GM23338 (cell line): ENCODE measurements at regions not wholly inside any gene's neighbourhood (a gene's known extent, or its start where the extent isn't known, plus 50 kb on each side); places are given as distances from the start of the nearest gene placed in this dataset.

Experiments
- ATAC-seq: fragments of 200-7000 bp; cut with Tn5 transposase; 3 replicates; pipeline ENCODE4 v1.9.1; 2020
- DNase-seq: peaks from one replicate; pipeline ENCODE4 v3.0.0-alpha.2; 2015; ENCODE audit warnings: low spot score
- H2AFZ ChIP-seq: fragments of 200-600 bp; sonication (generic); 2 replicates; pipeline ENCODE4 v1.8.0; 2016; ENCODE audit warnings: antibody characterized with exemption, mild to moderate bottlenecking, moderate library complexity
- H3F3A ChIP-seq: fragments of 200-600 bp; sonication (generic); replicated peaks from 2 replicates; pipeline ENCODE4 v1.8.0; 2017; ENCODE audit warnings: antibody characterized with exemption, mixed run types, low read depth
- H3K27ac ChIP-seq: fragments of 200-600 bp; sonication (generic); 2 replicates; pipeline ENCODE4 v1.6.1; 2016; ENCODE audit warnings: low read depth
- H3K27me3 ChIP-seq: fragments of 200-600 bp; sonication (generic); 2 replicates; pipeline ENCODE4 v1.8.0; 2016; ENCODE audit warnings: mild to moderate bottlenecking, mixed run types, moderate library complexity; ENCODE audit not compliant: insufficient read depth
- H3K36me3 ChIP-seq: fragments of 200-600 bp; sonication (generic); 2 replicates; pipeline ENCODE4 v1.8.0; 2016; ENCODE audit warnings: mild to moderate bottlenecking; ENCODE audit not compliant: insufficient read depth
- H3K4me1 ChIP-seq: fragments of 200-600 bp; sonication (generic); 2 replicates; pipeline ENCODE4 v1.8.0; 2016; ENCODE audit warnings: mild to moderate bottlenecking, moderate library complexity; ENCODE audit not compliant: insufficient read depth
- H3K4me2 ChIP-seq: fragments of 200-600 bp; sonication (generic); 2 replicates; pipeline ENCODE4 v1.7.1; 2017; ENCODE audit warnings: mixed run types
- H3K4me3 ChIP-seq: fragments of 200-600 bp; sonication (generic); 2 replicates; pipeline ENCODE4 v1.6.1; 2016; ENCODE audit warnings: mixed run types
- H3K79me2 ChIP-seq: fragments of 200-600 bp; sonication (generic); replicated peaks from 2 replicates; pipeline ENCODE4 v1.8.0; 2017; ENCODE audit warnings: mild to moderate bottlenecking; ENCODE audit not compliant: insufficient read depth
- H3K9me2 ChIP-seq: fragments of 200-600 bp; sonication (generic); 2 replicates; pipeline ENCODE4 v1.8.0; 2017; ENCODE audit not compliant: insufficient read depth
- H4K20me1 ChIP-seq: fragments of 200-600 bp; sonication (generic); replicated peaks from 2 replicates; pipeline ENCODE4 v1.8.0; 2017; ENCODE audit warnings: mild to moderate bottlenecking; ENCODE audit not compliant: insufficient read depth
- H3K27ac Mint-ChIP-seq: 2 replicates; pipeline ENCODE4 v1.8.0; 2020; ENCODE audit warnings: inconsistent platforms, mild to moderate bottlenecking, moderate library complexity, mixed read lengths
- H3K27me3 Mint-ChIP-seq: 3 replicates; pipeline ENCODE4 v1.8.0; 2022; ENCODE audit warnings: low read depth, mild to moderate bottlenecking, moderate library complexity, mixed read lengths, inconsistent platforms; ENCODE audit not compliant: insufficient read depth, poor library complexity
- H3K36me3 Mint-ChIP-seq: 3 replicates; pipeline ENCODE4 v1.8.0; 2021; ENCODE audit warnings: low read depth, mild to moderate bottlenecking, inconsistent platforms, moderate library complexity, mixed read lengths
- H3K4me1 Mint-ChIP-seq: 3 replicates; pipeline ENCODE4 v1.8.0; 2020; ENCODE audit warnings: mild to moderate bottlenecking, inconsistent platforms, mixed read lengths
- H3K4me3 Mint-ChIP-seq: 3 replicates; pipeline ENCODE4 v1.8.0; 2021; ENCODE audit warnings: moderate library complexity, mild to moderate bottlenecking, inconsistent platforms, mixed read lengths
- H3K9me3 Mint-ChIP-seq: 3 replicates; pipeline ENCODE4 v1.8.0; 2020; ENCODE audit warnings: moderate library complexity, mild to moderate bottlenecking, inconsistent platforms, mixed read lengths
- CREB1 ChIP-seq: fragments of 250-450 bp; sonication (Bioruptor Pico); IDR thresholded peaks from 2 replicates; pipeline ENCODE4 v1.5.0; 2020; ENCODE audit warnings: low read depth, mild to moderate bottlenecking, moderate library complexity
- ETS1 ChIP-seq: IDR thresholded peaks from 2 replicates; pipeline ENCODE4 v1.6.1; 2016; ENCODE audit warnings: antibody characterized with exemption
- EZH2 ChIP-seq: fragments of 200-600 bp; sonication (generic); IDR thresholded peaks from one replicate; pipeline ENCODE4 v1.8.0; 2017; ENCODE audit warnings: antibody characterized with exemption, mild to moderate bottlenecking, low read depth; ENCODE audit not compliant: unreplicated experiment
- EZH2phosphoT487 ChIP-seq: fragments of 200-600 bp; sonication (generic); IDR thresholded peaks from one replicate; pipeline ENCODE4 v1.8.1; 2018; ENCODE audit warnings: antibody characterized with exemption; ENCODE audit not compliant: unreplicated experiment
- JUNB ChIP-seq: IDR thresholded peaks from one replicate; pipeline ENCODE4 v1.6.1; 2016; ENCODE audit warnings: antibody characterized with exemption; ENCODE audit not compliant: unreplicated experiment
- NANOG ChIP-seq: IDR thresholded peaks from 2 replicates; pipeline ENCODE4 v1.6.1; 2016; ENCODE audit warnings: antibody characterized with exemption, borderline replicate concordance
- POLR2AphosphoS5 ChIP-seq: IDR thresholded peaks from 2 replicates; pipeline ENCODE4 v1.6.1; 2016; ENCODE audit warnings: antibody characterized with exemption, low read depth
- STAT1 ChIP-seq: IDR thresholded peaks from one replicate; pipeline ENCODE4 v1.6.1; 2016; ENCODE audit warnings: antibody characterized with exemption; ENCODE audit not compliant: unreplicated experiment
- ZNF114 ChIP-seq: fragments of 250-450 bp; sonication (Bioruptor Pico); IDR thresholded peaks from 2 replicates; pipeline ENCODE4 v1.5.0; 2020; ENCODE audit warnings: mild to moderate bottlenecking, moderate library complexity
- ZNF331 ChIP-seq: fragments of 250-450 bp; sonication (Bioruptor Pico); IDR thresholded peaks from 2 replicates; pipeline ENCODE4 v1.5.0; 2020; ENCODE audit warnings: low read depth, mild to moderate bottlenecking, moderate library complexity
- TF ChIP-seq, protein P1 (sequence below): IDR thresholded peaks from one replicate; pipeline ENCODE4 v1.6.1; 2018; ENCODE audit warnings: antibody characterized with exemption; ENCODE audit not compliant: unreplicated experiment
- TF ChIP-seq, protein P2 (sequence below), 2 experiments: fragments of 200-600 bp in 1 of 2; sonication (generic) in 1 of 2; conservative IDR thresholded peaks; 2 replicates each; pipeline versions ENCODE4 v1.5.1 to v1.6.1; 2016 to 2017; ENCODE audit warnings: antibody characterized with exemption in 2 of 2, low read depth in 2 of 2, mild to moderate bottlenecking in 2 of 2, moderate library complexity in 1 of 2

DNA sequence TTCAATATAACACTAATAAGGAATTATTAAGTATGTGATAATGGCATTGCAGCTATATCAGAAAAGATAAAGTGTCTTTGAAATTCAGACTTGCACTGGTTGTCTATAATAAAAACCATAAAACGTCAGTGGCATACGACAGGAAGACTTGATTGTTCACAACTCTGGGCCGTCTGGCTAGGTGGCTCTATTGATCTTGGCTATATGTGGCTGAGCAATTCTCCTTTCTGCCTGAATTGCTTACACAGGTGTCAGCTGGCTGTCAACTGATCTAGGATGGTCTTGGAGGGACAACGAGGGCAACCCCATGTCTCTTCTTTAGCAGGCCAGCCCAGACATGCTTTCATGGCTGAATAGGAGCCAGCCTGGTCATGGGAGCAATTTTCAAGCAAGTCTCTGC, 359.1 kb downstream of the QKI start:
- Mint-ChIP-seq H3K4me1 (no peaks in the 10 kb centered on the region), H3K36me3 (no peaks in the 10 kb centered on the region), H3K27me3 (no peaks in the 10 kb centered on the region), H3K27ac (no peak overlapping the region), H3K9me3 (no peaks in the 10 kb centered on the region), H3K4me3 (no peak overlapping the region)
- Histone ChIP-seq H3F3A (no peaks in the 10 kb centered on the region), H3K9me2 (no peaks in the 10 kb centered on the region), H3K79me2 (no peaks in the 10 kb centered on the region), H3K27ac (no peak overlapping the region), H4K20me1 (no peaks in the 10 kb centered on the region), H3K4me3 (no peak overlapping the region), H3K4me2 (no peak overlapping the region), H3K36me3 (no peaks in the 10 kb centered on the region), H3K27me3 (no peaks in the 10 kb centered on the region), H3K4me1 (no peaks in the 10 kb centered on the region), H2AFZ (no peak overlapping the region)
- ATAC-seq (no peak), DNase-seq (no peak)
- no peak for TF ChIP-seq ZNF114 (CRISPR knock-in tag)
- TF ChIP-seq EZH2, result no peak

- H3K27ac ChIP-seq, result no peak overlapping the region
- Mint-ChIP-seq H3K4me3 (no peak overlapping the region), H3K27me3 (no peaks in the 10 kb centered on the region), H3K4me1 (no peaks in the 10 kb centered on the region), H3K27ac (no peak overlapping the region), H3K36me3 (no peaks in the 10 kb centered on the region), H3K9me3 (no peaks in the 10 kb centered on the region)
- ATAC-seq (no peak), DNase-seq (no peak)
- H3K36me3 ChIP-seq, result no peaks in the 10 kb centered on the region
- no peaks in the 10 kb centered on the region for H3K27me3 ChIP-seq
- no peaks in the 10 kb centered on the region for H3K4me1 ChIP-seq
- no peak overlapping the region for H3K4me3 ChIP-seq
- H2AFZ ChIP-seq, result no peak overlapping the region
- no peaks in the 10 kb centered on the region for H3K79me2 ChIP-seq
- no peaks in the 10 kb centered on the region for H3K9me2 ChIP-seq
- no peak overlapping the region for H3K4me2 ChIP-seq
- H3F3A ChIP-seq, result no peaks in the 10 kb centered on the region
- H4K20me1 ChIP-seq, result no peaks in the 10 kb centered on the region
- TF ChIP-seq, protein P1, sequence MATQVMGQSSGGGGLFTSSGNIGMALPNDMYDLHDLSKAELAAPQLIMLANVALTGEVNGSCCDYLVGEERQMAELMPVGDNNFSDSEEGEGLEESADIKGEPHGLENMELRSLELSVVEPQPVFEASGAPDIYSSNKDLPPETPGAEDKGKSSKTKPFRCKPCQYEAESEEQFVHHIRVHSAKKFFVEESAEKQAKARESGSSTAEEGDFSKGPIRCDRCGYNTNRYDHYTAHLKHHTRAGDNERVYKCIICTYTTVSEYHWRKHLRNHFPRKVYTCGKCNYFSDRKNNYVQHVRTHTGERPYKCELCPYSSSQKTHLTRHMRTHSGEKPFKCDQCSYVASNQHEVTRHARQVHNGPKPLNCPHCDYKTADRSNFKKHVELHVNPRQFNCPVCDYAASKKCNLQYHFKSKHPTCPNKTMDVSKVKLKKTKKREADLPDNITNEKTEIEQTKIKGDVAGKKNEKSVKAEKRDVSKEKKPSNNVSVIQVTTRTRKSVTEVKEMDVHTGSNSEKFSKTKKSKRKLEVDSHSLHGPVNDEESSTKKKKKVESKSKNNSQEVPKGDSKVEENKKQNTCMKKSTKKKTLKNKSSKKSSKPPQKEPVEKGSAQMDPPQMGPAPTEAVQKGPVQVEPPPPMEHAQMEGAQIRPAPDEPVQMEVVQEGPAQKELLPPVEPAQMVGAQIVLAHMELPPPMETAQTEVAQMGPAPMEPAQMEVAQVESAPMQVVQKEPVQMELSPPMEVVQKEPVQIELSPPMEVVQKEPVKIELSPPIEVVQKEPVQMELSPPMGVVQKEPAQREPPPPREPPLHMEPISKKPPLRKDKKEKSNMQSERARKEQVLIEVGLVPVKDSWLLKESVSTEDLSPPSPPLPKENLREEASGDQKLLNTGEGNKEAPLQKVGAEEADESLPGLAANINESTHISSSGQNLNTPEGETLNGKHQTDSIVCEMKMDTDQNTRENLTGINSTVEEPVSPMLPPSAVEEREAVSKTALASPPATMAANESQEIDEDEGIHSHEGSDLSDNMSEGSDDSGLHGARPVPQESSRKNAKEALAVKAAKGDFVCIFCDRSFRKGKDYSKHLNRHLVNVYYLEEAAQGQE, result no peak
- TF ChIP-seq EZH2phosphoT487 (no peak), JUNB (no peak), ZNF331 (no peak), NANOG (no peak), POLR2AphosphoS5 (no peak), CREB1 (CRISPR knock-in tag) (no peak), ETS1 (no peak), EZH2 (no peak), STAT1 (no peak)
- TF ChIP-seq, protein P2, sequence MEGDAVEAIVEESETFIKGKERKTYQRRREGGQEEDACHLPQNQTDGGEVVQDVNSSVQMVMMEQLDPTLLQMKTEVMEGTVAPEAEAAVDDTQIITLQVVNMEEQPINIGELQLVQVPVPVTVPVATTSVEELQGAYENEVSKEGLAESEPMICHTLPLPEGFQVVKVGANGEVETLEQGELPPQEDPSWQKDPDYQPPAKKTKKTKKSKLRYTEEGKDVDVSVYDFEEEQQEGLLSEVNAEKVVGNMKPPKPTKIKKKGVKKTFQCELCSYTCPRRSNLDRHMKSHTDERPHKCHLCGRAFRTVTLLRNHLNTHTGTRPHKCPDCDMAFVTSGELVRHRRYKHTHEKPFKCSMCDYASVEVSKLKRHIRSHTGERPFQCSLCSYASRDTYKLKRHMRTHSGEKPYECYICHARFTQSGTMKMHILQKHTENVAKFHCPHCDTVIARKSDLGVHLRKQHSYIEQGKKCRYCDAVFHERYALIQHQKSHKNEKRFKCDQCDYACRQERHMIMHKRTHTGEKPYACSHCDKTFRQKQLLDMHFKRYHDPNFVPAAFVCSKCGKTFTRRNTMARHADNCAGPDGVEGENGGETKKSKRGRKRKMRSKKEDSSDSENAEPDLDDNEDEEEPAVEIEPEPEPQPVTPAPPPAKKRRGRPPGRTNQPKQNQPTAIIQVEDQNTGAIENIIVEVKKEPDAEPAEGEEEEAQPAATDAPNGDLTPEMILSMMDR (conservative IDR thresholded peaks at IDR 0.05; ENCODE audit: low read depth in 2 of 2), result no peak
These were observed 358.2 kb downstream of the QKI start for GRCh38 chr6:163772701-163773100.
